K562 (cell line): ENCODE measurements at regions not wholly inside any gene's neighbourhood (a gene's known extent, or its start where the extent isn't known, plus 50 kb on each side); places are given as distances from the start of the nearest gene placed in this dataset.

Experiments used
- ATF1 ChIP-seq, 2 experiments: fragments of 450-650 bp in 1 of 2; IDR thresholded peaks; 2 replicates each; pipeline ENCODE4 v1.6.1; 2016; ENCODE audit warnings: missing compliant biosample characterization in 1 of 2, missing genetic modification characterization in 1 of 2
- CBFB ChIP-seq: sonication (generic); formaldehyde crosslinking; IDR thresholded peaks from 2 replicates; pipeline ENCODE4 v1.4.0; 2020; ENCODE audit warnings: mild to moderate bottlenecking, missing genetic modification reagents
- CEBPG ChIP-seq, 3 experiments: fragments of 200-800 bp in 1 of 3; sonication (Bioruptor generic) in 1 of 3; sonication (generic) in 1 of 3; formaldehyde crosslinking in 1 of 3; IDR thresholded peaks in 2 of 3; conservative IDR thresholded peaks in 1 of 3; 2 replicates each; pipeline versions ENCODE4 v1.6.1 to v1.8.0; 2016 to 2022; ENCODE audit warnings: missing compliant biosample characterization in 2 of 3, missing genetic modification characterization in 2 of 3, mild to moderate bottlenecking in 1 of 3, missing genetic modification reagents in 1 of 3
- GTF3C2 ChIP-seq: IDR thresholded peaks from 3 replicates; pipeline ENCODE4 v1.6.1; 2011; ENCODE audit warnings: borderline replicate concordance, mild to moderate bottlenecking, moderate library complexity; ENCODE audit not compliant: insufficient read length; ENCODE audit errors: extremely low read depth
- HDGF ChIP-seq: fragments of 450-650 bp; IDR thresholded peaks from 2 replicates; pipeline ENCODE4 v1.6.1; 2016
- HNRNPUL1 ChIP-seq: fragments of 200-400 bp; formaldehyde crosslinking; IDR thresholded peaks from 2 replicates; pipeline ENCODE4 v1.6.1; 2017; ENCODE audit warnings: low read length
- L3MBTL2 ChIP-seq: fragments of 450-650 bp; IDR thresholded peaks from 2 replicates; pipeline ENCODE4 v1.6.1; 2016; ENCODE audit warnings: mild to moderate bottlenecking, moderate library complexity
- LEF1 ChIP-seq: fragments of 450-650 bp; IDR thresholded peaks from 2 replicates; pipeline ENCODE4 v1.6.1; 2016; ENCODE audit warnings: mild to moderate bottlenecking
- MAFG ChIP-seq: fragments of 450-650 bp; conservative IDR thresholded peaks from 2 replicates; pipeline ENCODE4 v1.6.1; 2016; ENCODE audit warnings: missing genetic modification characterization, missing compliant biosample characterization
- MAFK ChIP-seq: IDR thresholded peaks from 2 replicates; pipeline ENCODE4 v1.6.1; 2011; ENCODE audit warnings: low read length, improper control_type of control experiment
- NONO ChIP-seq, 2 experiments: fragments of 200-400 bp in 1 of 2; fragments of 450-650 bp in 1 of 2; formaldehyde crosslinking in 1 of 2; IDR thresholded peaks; 2 replicates each; pipeline ENCODE4 v1.6.1; 2017; ENCODE audit warnings: low read depth in 2 of 2, mild to moderate bottlenecking in 2 of 2, moderate library complexity in 2 of 2, low read length in 1 of 2
- PHF20 ChIP-seq: fragments of 450-650 bp; IDR thresholded peaks from 2 replicates; pipeline ENCODE4 v1.6.1; 2018; ENCODE audit not compliant: partially characterized antibody
- POU5F1 ChIP-seq: fragments of 150-350 bp; IDR thresholded peaks from 2 replicates; pipeline ENCODE4 v1.6.1; 2014; ENCODE audit warnings: borderline replicate concordance, low read length, low read depth, mild to moderate bottlenecking; ENCODE audit not compliant: partially characterized antibody
- PTBP1 ChIP-seq: fragments of 200-400 bp; formaldehyde crosslinking; IDR thresholded peaks from 2 replicates; pipeline ENCODE4 v1.6.1; 2017; ENCODE audit warnings: low read depth, low read length
- RAD51 ChIP-seq: fragments of 450-650 bp; IDR thresholded peaks from 2 replicates; pipeline ENCODE4 v1.7.1; 2016; ENCODE audit warnings: low read depth, mild to moderate bottlenecking, borderline replicate concordance
- RBBP5 ChIP-seq: fragments of 200-600 bp; sonication (generic); IDR thresholded peaks from 2 replicates; pipeline ENCODE4 v1.6.1; 2012; ENCODE audit warnings: borderline replicate concordance, mild to moderate bottlenecking, low read length, control low read depth, inconsistent platforms; ENCODE audit not compliant: insufficient read depth, poor library complexity, severe bottlenecking
- RBM17 ChIP-seq: fragments of 200-400 bp; formaldehyde crosslinking; IDR thresholded peaks from 2 replicates; pipeline ENCODE4 v1.6.1; 2017; ENCODE audit warnings: low read depth, mild to moderate bottlenecking, low read length, borderline replicate concordance
- ZFP30 ChIP-seq: fragments of 250-450 bp; sonication (Bioruptor Pico); IDR thresholded peaks from 2 replicates; pipeline ENCODE4 v1.8.0; 2022; ENCODE audit warnings: moderate library complexity, mild to moderate bottlenecking, inconsistent platforms, borderline replicate concordance
- ZNF384 ChIP-seq: IDR thresholded peaks from 2 replicates; pipeline ENCODE4 v1.6.1; 2012; ENCODE audit warnings: low read depth, low read length, improper control_type of control experiment
- TF ChIP-seq, protein P1 (sequence below): fragments of 450-650 bp; IDR thresholded peaks from 2 replicates; pipeline ENCODE4 v1.6.1; 2016; ENCODE audit warnings: antibody characterized with exemption
- TF ChIP-seq, protein P2 (sequence below): fragments of 250-450 bp; sonication (Bioruptor Pico); IDR thresholded peaks from 2 replicates; pipeline ENCODE4 v1.8.0; 2022; ENCODE audit warnings: moderate library complexity, mild to moderate bottlenecking, inconsistent platforms

DNA sequence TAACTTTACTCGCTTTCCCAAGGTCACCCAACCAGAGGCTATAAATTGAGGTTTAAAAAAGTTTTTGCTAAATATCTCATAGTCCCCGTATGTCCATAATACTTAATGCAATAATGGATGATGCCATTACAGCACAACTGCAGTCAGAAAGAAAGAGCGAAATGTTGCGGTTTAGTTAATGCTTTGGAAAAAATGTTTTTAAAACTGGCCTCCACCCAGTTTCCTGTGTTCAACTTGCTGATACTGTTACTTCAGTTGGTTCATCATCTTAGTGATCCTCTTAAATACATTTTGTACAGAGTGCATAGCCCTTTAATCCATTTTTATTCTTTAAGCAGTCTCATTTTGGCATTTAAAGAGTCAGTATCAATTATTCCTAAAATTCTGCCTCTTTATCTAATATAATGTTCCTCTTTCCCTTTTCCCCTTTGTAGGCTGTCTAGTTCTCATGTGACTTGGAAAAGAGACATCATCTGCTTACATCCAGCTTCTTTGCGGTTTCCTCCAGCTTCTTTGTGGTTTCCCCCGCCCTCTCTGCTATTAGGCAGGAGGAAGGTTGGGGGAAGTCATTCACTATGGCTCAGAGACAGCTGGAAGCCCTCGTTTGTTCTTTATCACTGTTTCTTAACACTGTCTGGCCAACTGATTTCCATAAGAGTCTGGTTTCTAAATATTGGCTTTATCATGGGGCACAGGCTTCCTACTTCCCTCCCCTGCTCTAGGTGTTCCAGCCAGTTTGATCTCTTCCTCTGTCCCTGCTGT is 154.3 kb downstream of the GOLIM4 start (continued):
- no peak for TF ChIP-seq NONO (IDR thresholded peaks at IDR 0.05; ENCODE audit: low read depth in 2 of 2, low read length in 1 of 2)
- TF ChIP-seq POU5F1, result no peak
- TF ChIP-seq RBM17, result no peak
- TF ChIP-seq RBBP5, result no peak
- TF ChIP-seq MAFK, result no peak
- TF ChIP-seq HDGF, result no peak
- TF ChIP-seq, protein P1, sequence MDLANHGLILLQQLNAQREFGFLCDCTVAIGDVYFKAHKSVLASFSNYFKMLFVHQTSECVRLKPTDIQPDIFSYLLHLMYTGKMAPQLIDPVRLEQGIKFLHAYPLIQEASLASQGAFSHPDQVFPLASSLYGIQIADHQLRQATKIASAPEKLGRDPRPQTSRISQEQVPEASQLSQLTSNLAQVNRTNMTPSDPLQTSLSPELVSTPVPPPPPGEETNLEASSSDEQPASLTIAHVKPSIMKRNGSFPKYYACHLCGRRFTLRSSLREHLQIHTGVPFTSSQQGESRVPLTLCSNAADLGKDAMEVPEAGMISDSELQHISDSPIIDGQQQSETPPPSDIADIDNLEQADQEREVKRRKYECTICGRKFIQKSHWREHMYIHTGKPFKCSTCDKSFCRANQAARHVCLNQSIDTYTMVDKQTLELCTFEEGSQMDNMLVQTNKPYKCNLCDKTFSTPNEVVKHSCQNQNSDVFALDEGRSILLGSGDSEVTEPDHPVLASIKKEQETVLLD, result no peak
- no peak for TF ChIP-seq L3MBTL2
- TF ChIP-seq PTBP1, result no peak
- no peak for TF ChIP-seq RAD51
- TF ChIP-seq ZNF384, result no peak
- TF ChIP-seq ATF1 (CRISPR knock-in tag; IDR thresholded peaks at IDR 0.05), result no peak
- no peak; the same call in 1 of the 2 replicates for TF ChIP-seq ATF1 (tag; IDR thresholded peaks at IDR 0.05)
- peak; percentile 93 for TF ChIP-seq CBFB (CRISPR knock-in tag)
- peak; percentile 40; the same call in 1 of the 2 replicates for TF ChIP-seq CEBPG (CRISPR knock-in tag; IDR thresholded peaks at IDR 0.05)
- TF ChIP-seq CEBPG (tag; conservative IDR thresholded peaks at IDR 0.05 in 1 of 2, IDR thresholded peaks at IDR 0.05 in 1 of 2), result no peak; a peak in 1 of 4 replicates
- TF ChIP-seq, protein P2, sequence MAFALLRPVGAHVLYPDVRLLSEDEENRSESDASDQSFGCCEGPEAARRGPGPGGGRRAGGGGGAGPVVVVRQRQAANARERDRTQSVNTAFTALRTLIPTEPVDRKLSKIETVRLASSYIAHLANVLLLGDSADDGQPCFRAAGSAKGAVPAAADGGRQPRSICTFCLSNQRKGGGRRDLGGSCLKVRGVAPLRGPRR, result no peak
- no peak for TF ChIP-seq HNRNPUL1
- TF ChIP-seq GTF3C2, result no peak
- TF ChIP-seq MAFG, result no peak
- no peak for TF ChIP-seq ZFP30 (CRISPR knock-in tag)
- TF ChIP-seq LEF1, result peak; percentile 54; the same call in 1 of the 2 replicates
- TF ChIP-seq PHF20, result no peak
